GM23338 (cell line): ENCODE measurements at regions not wholly inside any gene's neighbourhood (a gene's known extent, or its start where the extent isn't known, plus 50 kb on each side); places are given as distances from the start of the nearest gene placed in this dataset.

Experiments used
- CREB1 ChIP-seq: fragments of 250-450 bp; sonication (Bioruptor Pico); IDR thresholded peaks from 2 replicates; pipeline ENCODE4 v1.5.0; 2020; ENCODE audit warnings: low read depth, mild to moderate bottlenecking, moderate library complexity
- CTCF ChIP-seq, 2 experiments: fragments of 200-600 bp in 1 of 2; sonication (generic) in 1 of 2; conservative IDR thresholded peaks; 2 replicates each; pipeline versions ENCODE4 v1.5.1 to v1.6.1; 2016 to 2017; ENCODE audit warnings: antibody characterized with exemption in 2 of 2, low read depth in 2 of 2, mild to moderate bottlenecking in 2 of 2, moderate library complexity in 1 of 2
- ETS1 ChIP-seq: IDR thresholded peaks from 2 replicates; pipeline ENCODE4 v1.6.1; 2016; ENCODE audit warnings: antibody characterized with exemption
- EZH2 ChIP-seq: fragments of 200-600 bp; sonication (generic); IDR thresholded peaks from one replicate; pipeline ENCODE4 v1.8.0; 2017; ENCODE audit warnings: antibody characterized with exemption, mild to moderate bottlenecking, low read depth; ENCODE audit not compliant: unreplicated experiment
- EZH2phosphoT487 ChIP-seq: fragments of 200-600 bp; sonication (generic); IDR thresholded peaks from one replicate; pipeline ENCODE4 v1.8.1; 2018; ENCODE audit warnings: antibody characterized with exemption; ENCODE audit not compliant: unreplicated experiment
- JUNB ChIP-seq: IDR thresholded peaks from one replicate; pipeline ENCODE4 v1.6.1; 2016; ENCODE audit warnings: antibody characterized with exemption; ENCODE audit not compliant: unreplicated experiment
- POLR2AphosphoS5 ChIP-seq: IDR thresholded peaks from 2 replicates; pipeline ENCODE4 v1.6.1; 2016; ENCODE audit warnings: antibody characterized with exemption, low read depth
- REST ChIP-seq: IDR thresholded peaks from one replicate; pipeline ENCODE4 v1.6.1; 2018; ENCODE audit warnings: antibody characterized with exemption; ENCODE audit not compliant: unreplicated experiment
- TF ChIP-seq, protein P1 (sequence below): fragments of 250-450 bp; sonication (Bioruptor Pico); IDR thresholded peaks from 2 replicates; pipeline ENCODE4 v1.5.0; 2020; ENCODE audit warnings: mild to moderate bottlenecking, moderate library complexity

- TF ChIP-seq EZH2 (no peak), CTCF (conservative IDR thresholded peaks at IDR 0.05; ENCODE audit: low read depth in 2 of 2) (peak in 1 of 2 experiments; percentile 12; a peak in 1 of 4 replicates), POLR2AphosphoS5 (no peak), REST (no peak), EZH2phosphoT487 (no peak), CREB1 (CRISPR knock-in tag) (no peak), JUNB (no peak), ETS1 (no peak)
- TF ChIP-seq, protein P1, sequence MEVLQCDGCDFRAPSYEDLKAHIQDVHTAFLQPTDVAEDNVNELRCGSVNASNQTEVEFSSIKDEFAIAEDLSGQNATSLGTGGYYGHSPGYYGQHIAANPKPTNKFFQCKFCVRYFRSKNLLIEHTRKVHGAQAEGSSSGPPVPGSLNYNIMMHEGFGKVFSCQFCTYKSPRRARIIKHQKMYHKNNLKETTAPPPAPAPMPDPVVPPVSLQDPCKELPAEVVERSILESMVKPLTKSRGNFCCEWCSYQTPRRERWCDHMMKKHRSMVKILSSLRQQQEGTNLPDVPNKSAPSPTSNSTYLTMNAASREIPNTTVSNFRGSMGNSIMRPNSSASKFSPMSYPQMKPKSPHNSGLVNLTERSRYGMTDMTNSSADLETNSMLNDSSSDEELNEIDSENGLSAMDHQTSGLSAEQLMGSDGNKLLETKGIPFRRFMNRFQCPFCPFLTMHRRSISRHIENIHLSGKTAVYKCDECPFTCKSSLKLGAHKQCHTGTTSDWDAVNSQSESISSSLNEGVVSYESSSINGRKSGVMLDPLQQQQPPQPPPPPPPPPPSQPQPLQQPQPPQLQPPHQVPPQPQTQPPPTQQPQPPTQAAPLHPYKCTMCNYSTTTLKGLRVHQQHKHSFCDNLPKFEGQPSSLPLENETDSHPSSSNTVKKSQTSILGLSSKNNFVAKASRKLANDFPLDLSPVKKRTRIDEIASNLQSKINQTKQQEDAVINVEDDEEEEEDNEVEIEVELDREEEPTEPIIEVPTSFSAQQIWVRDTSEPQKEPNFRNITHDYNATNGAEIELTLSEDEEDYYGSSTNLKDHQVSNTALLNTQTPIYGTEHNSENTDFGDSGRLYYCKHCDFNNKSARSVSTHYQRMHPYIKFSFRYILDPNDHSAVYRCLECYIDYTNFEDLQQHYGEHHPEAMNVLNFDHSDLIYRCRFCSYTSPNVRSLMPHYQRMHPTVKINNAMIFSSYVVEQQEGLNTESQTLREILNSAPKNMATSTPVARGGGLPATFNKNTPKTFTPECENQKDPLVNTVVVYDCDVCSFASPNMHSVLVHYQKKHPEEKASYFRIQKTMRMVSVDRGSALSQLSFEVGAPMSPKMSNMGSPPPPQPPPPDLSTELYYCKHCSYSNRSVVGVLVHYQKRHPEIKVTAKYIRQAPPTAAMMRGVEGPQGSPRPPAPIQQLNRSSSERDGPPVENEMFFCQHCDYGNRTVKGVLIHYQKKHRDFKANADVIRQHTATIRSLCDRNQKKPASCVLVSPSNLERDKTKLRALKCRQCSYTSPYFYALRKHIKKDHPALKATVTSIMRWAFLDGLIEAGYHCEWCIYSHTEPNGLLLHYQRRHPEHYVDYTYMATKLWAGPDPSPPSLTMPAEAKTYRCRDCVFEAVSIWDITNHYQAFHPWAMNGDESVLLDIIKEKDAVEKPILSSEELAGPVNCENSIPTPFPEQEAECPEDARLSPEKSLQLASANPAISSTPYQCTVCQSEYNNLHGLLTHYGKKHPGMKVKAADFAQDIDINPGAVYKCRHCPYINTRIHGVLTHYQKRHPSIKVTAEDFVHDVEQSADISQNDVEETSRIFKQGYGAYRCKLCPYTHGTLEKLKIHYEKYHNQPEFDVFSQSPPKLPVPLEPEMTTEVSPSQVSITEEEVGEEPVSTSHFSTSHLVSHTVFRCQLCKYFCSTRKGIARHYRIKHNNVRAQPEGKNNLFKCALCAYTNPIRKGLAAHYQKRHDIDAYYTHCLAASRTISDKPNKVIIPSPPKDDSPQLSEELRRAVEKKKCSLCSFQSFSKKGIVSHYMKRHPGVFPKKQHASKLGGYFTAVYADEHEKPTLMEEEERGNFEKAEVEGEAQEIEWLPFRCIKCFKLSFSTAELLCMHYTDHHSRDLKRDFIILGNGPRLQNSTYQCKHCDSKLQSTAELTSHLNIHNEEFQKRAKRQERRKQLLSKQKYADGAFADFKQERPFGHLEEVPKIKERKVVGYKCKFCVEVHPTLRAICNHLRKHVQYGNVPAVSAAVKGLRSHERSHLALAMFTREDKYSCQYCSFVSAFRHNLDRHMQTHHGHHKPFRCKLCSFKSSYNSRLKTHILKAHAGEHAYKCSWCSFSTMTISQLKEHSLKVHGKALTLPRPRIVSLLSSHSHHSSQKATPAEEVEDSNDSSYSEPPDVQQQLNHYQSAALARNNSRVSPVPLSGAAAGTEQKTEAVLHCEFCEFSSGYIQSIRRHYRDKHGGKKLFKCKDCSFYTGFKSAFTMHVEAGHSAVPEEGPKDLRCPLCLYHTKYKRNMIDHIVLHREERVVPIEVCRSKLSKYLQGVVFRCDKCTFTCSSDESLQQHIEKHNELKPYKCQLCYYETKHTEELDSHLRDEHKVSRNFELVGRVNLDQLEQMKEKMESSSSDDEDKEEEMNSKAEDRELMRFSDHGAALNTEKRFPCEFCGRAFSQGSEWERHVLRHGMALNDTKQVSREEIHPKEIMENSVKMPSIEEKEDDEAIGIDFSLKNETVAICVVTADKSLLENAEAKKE (CRISPR knock-in tag), result no peak
Measured at GRCh38 chr17:54620399-54620978, 280.2 kb upstream of the TOM1L1 start.
